Stimulated activated naive CD8-positive, alpha-beta T cell treated with anti-CD3 and anti-CD28 coated beads, Interleukin-15, amount 100 ng/mL, for 72 hours (primary cell): ENCODE measurements at regions not wholly inside any gene's neighbourhood (a gene's known extent, or its start where the extent isn't known, plus 50 kb on each side); places are given as distances from the start of the nearest gene placed in this dataset.
"Not testable (repeated sequence)": the region's sequence is repeated elsewhere in the genome, so short reads cannot be mapped to it uniquely, and the experiment has no call there.

ENCODE experiments used
- ATAC-seq: fragments of 150-1000 bp; cut with Tn5 transposase; 2 replicates; pipeline ENCODE4 v1.10.0; 2021; ENCODE audit warnings: mild to moderate bottlenecking, moderate library complexity
- DNase-seq, 2 donors: peaks; one replicate each; pipeline ENCODE4 v3.0.0; 2021 to 2022
- H3K27ac Mint-ChIP-seq, 2 donors: one replicate each; pipeline ENCODE4 v1.8.0; 2022; ENCODE audit warnings: mild to moderate bottlenecking in 2 of 2, mixed read lengths in 2 of 2, moderate library complexity in 2 of 2
- H3K27me3 Mint-ChIP-seq: one replicate; pipeline ENCODE4 v1.8.0; 2022; ENCODE audit warnings: mixed read lengths
- H3K4me1 Mint-ChIP-seq: one replicate; pipeline ENCODE4 v1.8.0; 2022; ENCODE audit warnings: mild to moderate bottlenecking, mixed read lengths
- H3K4me3 Mint-ChIP-seq, 2 donors: one replicate each; pipeline ENCODE4 v1.8.0; 2022; ENCODE audit warnings: mild to moderate bottlenecking in 2 of 2, mixed read lengths in 2 of 2, moderate library complexity in 1 of 2
- H3K9me3 Mint-ChIP-seq, 2 donors: one replicate each; pipeline ENCODE4 v1.8.0; 2022; ENCODE audit warnings: mixed read lengths in 2 of 2

DNA sequence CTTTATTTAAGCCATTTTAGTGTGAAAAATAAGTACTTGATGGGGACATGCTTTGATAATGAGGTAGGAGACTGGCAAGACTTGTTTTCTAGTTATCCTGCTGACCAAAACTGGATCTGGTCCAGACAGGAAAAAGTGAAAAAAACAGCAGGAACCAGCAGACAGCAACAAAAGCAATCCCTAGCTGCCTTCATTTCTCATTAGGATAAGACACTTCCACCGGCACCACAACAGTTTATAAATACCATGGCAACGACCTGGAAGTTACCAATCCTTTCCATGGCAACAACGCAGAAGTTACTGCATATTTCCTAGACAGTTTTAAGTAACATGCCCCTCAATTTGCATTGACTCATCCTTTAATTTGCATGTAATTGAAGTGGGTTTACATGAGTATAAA is 993.8 kb upstream of the NCAM2 start:
- Mint-ChIP-seq H3K27ac (no peak overlapping the region), H3K27me3 (no peaks in the 10 kb centered on the region), H3K4me1 (no peaks in the 10 kb centered on the region), H3K4me3 (no peak overlapping the region), H3K9me3 (peaks cover 6 to 7% of the 10 kb centered on the region in 2 donors)
- DNase-seq (no peak), ATAC-seq (no peak)

DNA sequence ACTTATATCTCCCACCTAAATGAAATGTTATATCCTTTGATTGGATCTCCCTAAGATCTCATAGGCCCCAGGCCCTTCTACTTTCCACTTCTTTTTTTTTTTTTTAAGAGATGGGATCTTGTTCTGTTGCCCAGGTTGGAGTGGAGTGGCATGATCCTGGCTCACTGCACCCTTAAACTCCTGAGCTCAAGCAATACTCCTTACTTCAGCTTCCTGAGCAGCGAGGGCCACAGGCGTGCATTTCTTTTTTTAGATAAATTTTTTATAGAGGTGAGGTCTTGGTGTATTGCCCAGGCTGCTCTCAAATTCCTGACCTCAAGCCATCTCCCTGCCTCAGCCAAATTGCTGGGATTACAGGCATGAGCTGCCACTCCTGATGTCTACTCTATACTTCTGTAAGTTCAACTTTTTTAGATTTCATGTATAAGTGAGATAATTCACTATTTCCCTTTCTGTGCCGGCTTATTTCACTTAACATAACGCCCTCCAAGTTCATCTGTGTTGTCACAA is 987.5 kb upstream of the NCAM2 start:
- H3K27me3 Mint-ChIP-seq: no peaks in the 10 kb centered on the region
- H3K27ac Mint-ChIP-seq: no peak overlapping the region
- peaks cover 8% of the 10 kb centered on the region in 2 donors for H3K9me3 Mint-ChIP-seq
- ATAC-seq: no peak
- DNase-seq: no peak
- H3K4me1 Mint-ChIP-seq: no peaks in the 10 kb centered on the region
- no peak overlapping the region for H3K4me3 Mint-ChIP-seq

DNA sequence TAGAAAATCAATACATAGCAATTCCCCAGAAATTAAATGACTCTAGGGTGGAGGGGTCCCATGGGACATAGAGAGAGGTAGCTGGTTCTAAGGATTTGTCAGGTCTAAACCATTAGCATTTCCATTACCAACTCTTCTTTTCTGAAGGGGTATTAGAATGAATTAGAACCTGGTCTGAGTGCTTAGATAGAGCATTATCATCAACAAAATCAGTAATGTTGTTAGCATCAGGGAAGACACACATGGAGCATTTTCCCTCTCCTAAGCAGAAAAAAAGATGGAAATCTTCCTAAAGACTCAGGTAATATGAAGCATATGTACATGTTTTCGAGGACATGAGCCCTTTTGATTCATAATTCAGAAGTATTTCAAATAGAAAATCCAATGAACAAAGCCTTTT is 984.4 kb upstream of the NCAM2 start:
- Mint-ChIP-seq H3K4me3 (no peak overlapping the region), H3K4me1 (no peaks in the 10 kb centered on the region), H3K9me3 (peaks cover 4 to 8% of the 10 kb centered on the region in 2 donors), H3K27ac (no peak overlapping the region), H3K27me3 (no peaks in the 10 kb centered on the region)
- DNase-seq: no peak
- no peak for ATAC-seq

DNA sequence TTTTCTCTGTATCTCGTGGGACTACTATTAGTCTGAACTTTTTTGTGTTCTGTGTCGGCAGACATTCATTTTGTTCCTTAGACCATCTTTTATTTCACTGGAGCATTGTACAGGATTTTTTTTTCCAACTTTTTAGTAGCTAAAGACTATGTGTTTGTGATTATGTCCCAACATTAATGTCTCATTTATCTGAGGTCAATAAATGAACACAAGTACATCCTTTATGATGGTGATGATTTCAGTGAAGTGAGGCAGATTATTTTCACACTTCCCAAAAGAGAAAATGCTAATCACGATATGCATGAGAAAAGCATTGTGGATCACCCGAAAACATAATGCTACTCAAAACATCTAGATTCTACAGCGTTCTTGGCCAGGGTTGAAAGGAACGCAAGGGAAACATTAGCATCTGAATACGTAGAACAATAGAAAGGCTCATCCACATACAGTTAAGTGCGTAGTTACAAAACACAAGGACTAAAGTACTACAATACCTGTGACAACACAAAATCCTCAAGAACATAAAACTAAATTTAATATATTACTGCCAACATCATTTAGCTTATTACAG is 981.7 kb upstream of the NCAM2 start:
- Mint-ChIP-seq H3K27ac (no peak overlapping the region), H3K4me3 (no peak overlapping the region), H3K4me1 (no peaks in the 10 kb centered on the region), H3K9me3 (peaks cover 0 to 7% of the 10 kb centered on the region in 2 donors), H3K27me3 (no peaks in the 10 kb centered on the region)
- ATAC-seq (no peak), DNase-seq (no peak)

DNA sequence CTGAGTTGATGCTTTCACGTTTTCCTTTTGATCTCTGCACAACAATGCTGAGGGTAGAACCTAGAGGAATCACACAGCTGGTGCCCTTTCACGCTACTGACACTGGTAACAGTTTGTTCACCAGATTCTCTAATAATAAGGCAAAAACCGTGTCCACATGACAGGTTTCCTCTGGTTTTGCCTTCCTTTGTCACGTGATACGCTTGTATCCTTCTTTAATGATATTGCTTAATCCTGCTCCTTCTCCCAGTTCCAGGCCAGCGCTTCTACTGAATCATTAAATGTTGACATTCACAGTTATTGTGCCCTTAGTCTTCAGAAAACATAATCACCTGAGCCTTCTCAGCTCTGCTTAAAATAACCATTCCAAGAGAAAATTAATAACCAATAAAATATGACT is 978.2 kb upstream of the NCAM2 start:
- Mint-ChIP-seq H3K27me3 (no peaks in the 10 kb centered on the region), H3K9me3 (peaks cover 0 to 7% of the 10 kb centered on the region in 2 donors), H3K4me3 (no peak overlapping the region), H3K27ac (no peak overlapping the region), H3K4me1 (no peaks in the 10 kb centered on the region)
- DNase-seq (no peak), ATAC-seq (no peak)

DNA sequence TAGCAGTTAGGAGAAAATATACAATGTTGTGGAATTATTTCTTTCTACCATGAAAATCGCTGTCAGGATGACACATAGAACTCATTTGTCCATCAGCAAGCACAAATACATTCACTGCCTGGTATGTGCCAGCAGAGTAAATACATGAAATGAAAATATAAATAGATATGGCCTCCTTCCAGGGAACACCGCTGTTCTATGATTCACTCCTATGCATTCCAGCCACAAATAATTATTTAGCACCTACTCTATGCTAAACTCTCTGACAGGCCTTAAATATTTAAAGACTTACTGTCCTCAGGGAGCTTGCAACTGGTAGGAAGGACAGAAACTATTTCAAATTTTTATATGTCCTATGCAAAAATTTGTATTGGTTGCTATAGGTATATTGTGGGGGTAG is 975.0 kb upstream of the NCAM2 start:
- H3K27me3 Mint-ChIP-seq: no peaks in the 10 kb centered on the region
- no peaks in the 10 kb centered on the region for H3K4me1 Mint-ChIP-seq

DNA sequence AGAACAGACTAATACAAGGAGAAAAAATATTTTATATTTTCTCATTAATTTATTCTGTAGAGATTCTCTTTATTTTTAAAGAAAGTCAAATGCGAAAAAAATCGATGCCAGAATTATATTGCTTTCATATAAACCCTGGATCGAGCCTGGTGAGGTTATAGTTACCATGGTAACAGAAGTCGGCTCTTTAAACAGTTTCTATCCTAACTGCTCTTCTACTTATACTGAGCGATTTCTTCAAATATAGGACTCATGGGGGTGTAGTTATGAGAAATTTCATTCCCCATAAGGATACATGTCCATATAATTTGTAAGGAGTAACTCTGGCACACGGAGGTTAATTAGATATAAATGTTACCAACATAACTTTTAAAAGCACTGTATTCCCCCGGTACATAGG is 973.5 kb upstream of the NCAM2 start:
- H3K27ac Mint-ChIP-seq: no peak overlapping the region
- H3K27me3 Mint-ChIP-seq: no peaks in the 10 kb centered on the region
- H3K9me3 Mint-ChIP-seq: peaks cover 0 to 16% of the 10 kb centered on the region in 2 donors
- H3K4me1 Mint-ChIP-seq: no peaks in the 10 kb centered on the region
- no peak for ATAC-seq
- no peak overlapping the region for H3K4me3 Mint-ChIP-seq
- DNase-seq: no peak

More for the DNA sequence above, 975.0 kb upstream of the NCAM2 start:
- H3K9me3 Mint-ChIP-seq: peaks cover 0 to 17% of the 10 kb centered on the region in 2 donors
- no peak overlapping the region for H3K4me3 Mint-ChIP-seq
- DNase-seq: no peak
- ATAC-seq: no peak
- no peak overlapping the region for H3K27ac Mint-ChIP-seq

DNA sequence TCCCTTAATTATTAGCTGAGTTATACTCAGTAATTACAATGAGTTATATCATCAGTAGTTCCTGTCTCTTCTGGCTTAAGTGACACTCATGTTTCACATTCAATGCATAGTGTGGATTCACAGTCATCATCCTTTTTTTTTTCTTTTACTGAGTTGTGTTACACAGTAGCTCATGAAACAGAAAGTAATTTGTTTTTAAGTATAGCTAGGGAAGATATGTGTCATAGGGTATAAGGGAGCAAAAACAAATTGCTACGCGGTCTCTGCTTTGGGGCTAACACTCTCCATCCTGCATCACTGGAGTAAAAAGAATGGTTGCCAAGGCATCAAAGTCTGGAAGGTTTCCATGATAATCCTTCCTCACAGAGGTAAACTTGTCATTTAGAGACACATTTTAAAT is 971.7 kb upstream of the NCAM2 start:
- Mint-ChIP-seq H3K4me1 (no peaks in the 10 kb centered on the region), H3K9me3 (peaks cover 0 to 10% of the 10 kb centered on the region in 2 donors), H3K4me3 (no peak overlapping the region), H3K27me3 (no peaks in the 10 kb centered on the region), H3K27ac (no peak overlapping the region)
- no peak for DNase-seq
- no peak for ATAC-seq

DNA sequence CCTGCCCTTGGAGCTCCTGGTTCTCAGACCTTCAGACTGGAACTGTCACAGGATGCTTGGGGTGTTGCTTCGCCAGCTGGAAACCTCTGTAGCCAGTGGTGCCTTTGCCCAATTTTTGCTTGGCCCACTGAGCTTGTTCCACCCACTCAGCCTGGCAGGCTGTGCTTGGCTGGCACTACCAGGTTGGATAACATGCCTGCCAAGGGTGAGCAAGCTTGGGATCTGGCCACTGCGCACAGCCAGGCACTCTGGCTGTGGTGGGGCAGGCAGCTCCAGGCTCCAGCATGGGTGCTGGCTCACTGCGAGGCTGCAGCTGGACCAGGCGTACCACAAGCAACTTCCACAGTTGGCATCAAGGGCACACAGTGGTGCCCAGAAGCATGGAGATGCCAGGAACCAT is 967.8 kb upstream of the NCAM2 start:
- Mint-ChIP-seq H3K27ac (no peak overlapping the region), H3K4me1 (no peaks in the 10 kb centered on the region), H3K27me3 (no peaks in the 10 kb centered on the region), H3K9me3 (peaks cover 0 to 10% of the 10 kb centered on the region in 2 donors), H3K4me3 (no peak overlapping the region)
- DNase-seq: no peak
- no peak for ATAC-seq

DNA sequence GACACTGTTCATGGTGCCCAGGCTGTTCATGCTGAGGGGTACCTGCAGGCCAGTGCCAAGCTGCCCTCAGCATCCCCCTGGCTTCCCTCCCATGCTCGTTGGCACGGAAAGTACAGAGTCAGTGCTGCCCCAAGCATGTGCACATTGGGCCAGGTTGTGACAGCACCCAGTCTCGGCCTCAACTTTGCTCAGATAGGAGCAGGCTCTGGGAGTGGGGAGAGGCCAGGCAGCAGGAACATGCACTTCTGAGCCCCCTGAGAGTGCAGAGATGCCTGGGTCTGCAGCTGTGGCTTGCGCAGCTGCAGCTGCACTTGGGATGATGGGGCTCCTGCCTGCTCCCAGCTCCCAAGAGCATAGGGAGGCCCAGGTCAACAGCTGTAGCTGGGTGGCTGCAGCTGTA is 966.4 kb upstream of the NCAM2 start:
- Mint-ChIP-seq H3K27me3 (no peaks in the 10 kb centered on the region), H3K4me1 (no peaks in the 10 kb centered on the region), H3K9me3 (peaks cover 0 to 9% of the 10 kb centered on the region in 2 donors), H3K27ac (no peak overlapping the region), H3K4me3 (no peak overlapping the region)
- ATAC-seq (no peak), DNase-seq (no peak)

DNA sequence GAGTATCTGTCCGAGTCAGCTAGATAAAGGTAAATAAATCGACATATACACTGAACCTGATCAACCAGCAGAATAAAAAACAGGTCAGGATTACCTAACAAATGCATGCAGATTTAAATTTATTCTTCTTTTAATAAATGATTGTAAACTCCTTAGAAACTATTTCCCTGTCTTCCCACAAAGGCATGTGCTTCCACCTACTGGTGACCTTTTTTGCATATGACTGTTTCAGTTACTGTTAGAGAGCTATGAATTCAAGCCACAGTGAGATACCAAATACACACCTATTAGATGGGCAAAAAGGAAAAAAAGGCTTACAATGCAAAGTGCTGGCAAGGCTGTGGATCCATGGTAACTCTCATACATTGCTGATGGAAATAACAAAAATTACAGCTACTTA is 957.4 kb upstream of the NCAM2 start:
- H3K9me3 Mint-ChIP-seq: peaks cover 8 to 18% of the 10 kb centered on the region in 2 donors
- DNase-seq (no peak), ATAC-seq (no peak)
- no peak overlapping the region for H3K27ac Mint-ChIP-seq
- H3K4me1 Mint-ChIP-seq: no peaks in the 10 kb centered on the region
- no peaks in the 10 kb centered on the region for H3K27me3 Mint-ChIP-seq
- H3K4me3 Mint-ChIP-seq: no peak overlapping the region

DNA sequence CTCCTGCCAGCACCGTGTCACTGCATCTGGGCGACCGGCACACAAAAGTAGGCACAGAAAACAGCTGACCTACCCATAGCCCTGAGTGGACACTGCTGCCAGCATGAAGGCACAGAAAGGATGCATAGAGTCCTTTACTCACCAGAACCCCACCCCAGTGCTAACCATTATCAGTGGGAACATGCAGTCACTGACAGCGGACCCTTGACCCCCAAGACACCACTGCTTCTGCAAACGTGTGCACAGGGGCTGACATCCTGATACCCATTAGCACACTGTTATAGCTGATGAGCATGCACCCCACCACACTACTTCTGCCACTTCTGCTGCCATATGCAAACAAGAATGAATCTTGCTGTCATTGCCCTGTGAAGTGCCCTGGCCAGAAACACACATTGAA is 953.0 kb upstream of the NCAM2 start:
- peaks cover 11 to 32% of the 10 kb centered on the region in 2 donors for H3K9me3 Mint-ChIP-seq
- no peaks in the 10 kb centered on the region for H3K4me1 Mint-ChIP-seq
- no peak for ATAC-seq

DNA sequence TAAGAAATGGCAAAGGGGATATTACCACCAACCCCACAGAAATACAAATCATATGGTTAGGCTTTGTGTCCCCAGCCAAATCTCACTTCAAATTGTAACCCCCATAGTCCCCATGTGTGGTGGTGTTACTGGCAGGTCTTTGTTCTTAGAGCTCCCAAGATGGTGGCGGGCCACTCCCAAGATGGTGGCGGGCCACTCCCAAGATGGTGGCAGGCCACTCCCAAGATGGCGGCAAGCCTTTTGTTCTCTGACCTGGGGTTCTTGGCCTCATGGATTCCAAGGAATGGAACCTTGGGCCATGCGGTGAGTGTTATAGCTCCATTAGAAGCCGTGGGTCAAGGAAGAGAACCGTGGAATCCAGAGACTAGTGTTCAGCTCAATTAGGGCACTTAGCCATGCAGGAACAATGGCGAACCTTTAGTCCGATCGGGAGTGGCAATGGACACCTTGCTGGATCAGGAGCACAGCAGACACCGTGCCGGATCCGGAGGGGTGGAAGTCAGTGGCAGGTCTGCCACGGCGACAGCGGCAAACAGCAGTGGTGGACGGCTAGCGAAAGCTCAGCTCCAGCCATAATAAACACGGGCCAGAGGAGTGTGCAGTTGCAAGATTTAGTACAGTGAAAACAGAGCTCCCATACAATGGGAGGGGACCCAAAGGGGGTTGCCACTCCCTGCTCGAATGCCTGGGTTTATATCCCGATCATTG is 949.9 kb upstream of the NCAM2 start:
- peaks cover 11 to 32% of the 10 kb centered on the region in 2 donors for H3K9me3 Mint-ChIP-seq
- DNase-seq, H3K27me3 Mint-ChIP-seq, H3K27ac Mint-ChIP-seq, H3K4me3 Mint-ChIP-seq, ATAC-seq, H3K4me1 Mint-ChIP-seq: not testable (repeated sequence)

More for the DNA sequence above, 953.0 kb upstream of the NCAM2 start:
- DNase-seq: no peak
- Mint-ChIP-seq H3K4me3 (no peak overlapping the region), H3K27ac (no peak overlapping the region), H3K27me3 (no peaks in the 10 kb centered on the region)

DNA sequence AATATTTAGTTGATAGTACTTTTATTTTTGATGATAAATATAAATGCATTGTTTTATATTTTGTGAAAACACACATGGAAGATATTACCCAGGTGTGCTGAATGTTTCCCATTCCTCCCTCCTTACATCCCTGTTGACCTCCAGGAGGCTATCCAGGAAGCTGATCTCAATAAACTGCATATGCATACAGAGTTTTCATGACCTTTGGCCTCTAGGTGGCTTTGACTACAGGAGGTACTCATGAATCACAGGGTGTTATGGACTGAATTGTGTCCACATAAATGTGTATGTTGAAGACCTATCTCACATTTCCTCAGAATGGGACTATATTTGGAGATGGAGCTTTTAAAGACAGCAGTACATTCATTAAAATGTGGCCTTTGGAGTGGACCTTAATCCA is 914.9 kb upstream of the NCAM2 start:
- Mint-ChIP-seq H3K4me1 (no peaks in the 10 kb centered on the region), H3K27ac (no peak overlapping the region), H3K27me3 (no peaks in the 10 kb centered on the region), H3K4me3 (no peak overlapping the region), H3K9me3 (peaks cover 5 to 6% of the 10 kb centered on the region in 2 donors)
- ATAC-seq (no peak), DNase-seq (no peak)

DNA sequence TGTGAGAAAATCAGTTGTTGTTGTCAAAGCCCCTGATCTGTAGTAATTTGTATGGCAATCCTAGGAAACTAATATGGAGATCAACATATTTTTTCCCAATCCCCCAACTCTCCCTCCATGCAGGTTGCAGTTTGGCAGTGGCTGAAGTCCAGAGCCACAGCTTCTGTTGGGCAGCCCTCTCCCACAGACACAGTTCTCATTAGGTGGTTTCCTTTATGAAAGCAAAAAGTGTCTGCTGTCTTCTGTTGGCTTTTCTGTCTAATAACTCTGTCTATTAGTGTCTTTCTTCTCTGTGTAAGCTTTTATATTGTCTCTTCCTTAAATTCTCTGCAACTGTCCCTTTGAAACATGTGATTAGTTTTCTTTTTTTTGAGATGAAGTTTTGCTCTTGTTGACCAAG is 914.3 kb upstream of the NCAM2 start:
- DNase-seq (no peak), ATAC-seq (no peak)
- Mint-ChIP-seq H3K4me1 (no peaks in the 10 kb centered on the region), H3K4me3 (no peak overlapping the region), H3K27me3 (no peaks in the 10 kb centered on the region), H3K9me3 (peaks cover 5 to 10% of the 10 kb centered on the region in 2 donors), H3K27ac (no peak overlapping the region)

DNA sequence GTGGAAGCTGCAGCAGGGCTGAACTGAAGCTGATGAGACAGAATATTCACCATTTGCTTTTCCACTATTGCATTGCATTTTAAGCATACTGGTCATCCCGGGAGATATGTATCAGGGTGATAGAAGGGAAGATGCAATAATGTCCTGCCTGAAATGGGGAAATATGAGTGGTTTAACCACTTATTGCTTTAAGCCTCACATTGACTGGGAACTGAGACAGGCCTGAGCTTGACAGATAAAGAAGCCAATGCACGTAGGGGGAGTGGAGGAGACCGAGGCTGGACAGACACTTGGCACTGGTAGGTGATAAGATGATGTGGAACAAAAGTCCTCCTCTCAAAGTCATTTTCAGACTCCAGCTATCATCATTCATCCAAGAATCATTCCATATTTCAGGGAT is 911.7 kb upstream of the NCAM2 start:
- ATAC-seq (no peak), DNase-seq (no peak)
- Mint-ChIP-seq H3K27me3 (no peaks in the 10 kb centered on the region), H3K27ac (no peak overlapping the region), H3K4me3 (no peak overlapping the region), H3K4me1 (no peaks in the 10 kb centered on the region), H3K9me3 (peaks cover 5 to 13% of the 10 kb centered on the region in 2 donors)
